Ishikawa (cell line): ENCODE measurements at regions not wholly inside any gene's neighbourhood (a gene's known extent, or its start where the extent isn't known, plus 50 kb on each side); places are given as distances from the start of the nearest gene placed in this dataset.

Source experiments
- CEBPB ChIP-seq: IDR thresholded peaks from 2 replicates; pipeline ENCODE4 v1.6.1; 2012
- RAD21 ChIP-seq: IDR thresholded peaks from 2 replicates; pipeline ENCODE4 v1.6.1; 2012; ENCODE audit warnings: low read depth
- TF ChIP-seq, protein P1 (sequence below): IDR thresholded peaks from 2 replicates; pipeline ENCODE4 v1.6.1; 2012; ENCODE audit warnings: low read depth, mild to moderate bottlenecking

GRCh38 chr7:69018200-69018599 is 580.1 kb upstream of the AUTS2 start:
- TF ChIP-seq CEBPB (no peak), RAD21 (no peak)
- TF ChIP-seq, protein P1, sequence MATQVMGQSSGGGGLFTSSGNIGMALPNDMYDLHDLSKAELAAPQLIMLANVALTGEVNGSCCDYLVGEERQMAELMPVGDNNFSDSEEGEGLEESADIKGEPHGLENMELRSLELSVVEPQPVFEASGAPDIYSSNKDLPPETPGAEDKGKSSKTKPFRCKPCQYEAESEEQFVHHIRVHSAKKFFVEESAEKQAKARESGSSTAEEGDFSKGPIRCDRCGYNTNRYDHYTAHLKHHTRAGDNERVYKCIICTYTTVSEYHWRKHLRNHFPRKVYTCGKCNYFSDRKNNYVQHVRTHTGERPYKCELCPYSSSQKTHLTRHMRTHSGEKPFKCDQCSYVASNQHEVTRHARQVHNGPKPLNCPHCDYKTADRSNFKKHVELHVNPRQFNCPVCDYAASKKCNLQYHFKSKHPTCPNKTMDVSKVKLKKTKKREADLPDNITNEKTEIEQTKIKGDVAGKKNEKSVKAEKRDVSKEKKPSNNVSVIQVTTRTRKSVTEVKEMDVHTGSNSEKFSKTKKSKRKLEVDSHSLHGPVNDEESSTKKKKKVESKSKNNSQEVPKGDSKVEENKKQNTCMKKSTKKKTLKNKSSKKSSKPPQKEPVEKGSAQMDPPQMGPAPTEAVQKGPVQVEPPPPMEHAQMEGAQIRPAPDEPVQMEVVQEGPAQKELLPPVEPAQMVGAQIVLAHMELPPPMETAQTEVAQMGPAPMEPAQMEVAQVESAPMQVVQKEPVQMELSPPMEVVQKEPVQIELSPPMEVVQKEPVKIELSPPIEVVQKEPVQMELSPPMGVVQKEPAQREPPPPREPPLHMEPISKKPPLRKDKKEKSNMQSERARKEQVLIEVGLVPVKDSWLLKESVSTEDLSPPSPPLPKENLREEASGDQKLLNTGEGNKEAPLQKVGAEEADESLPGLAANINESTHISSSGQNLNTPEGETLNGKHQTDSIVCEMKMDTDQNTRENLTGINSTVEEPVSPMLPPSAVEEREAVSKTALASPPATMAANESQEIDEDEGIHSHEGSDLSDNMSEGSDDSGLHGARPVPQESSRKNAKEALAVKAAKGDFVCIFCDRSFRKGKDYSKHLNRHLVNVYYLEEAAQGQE: no peak
